ENCODE measurements at regions not wholly inside any gene's neighbourhood (a gene's known extent, or its start where the extent isn't known, plus 50 kb on each side); places are given as distances from the start of the nearest gene placed in this dataset.
"Not testable (repeated sequence)": the region's sequence is repeated elsewhere in the genome, so short reads cannot be mapped to it uniquely, and the experiment has no call there.

GRCh38 chr13:44844786-44845185 lies 144.5 kb downstream of the NUFIP1 start:
- ATAC-seq, result no peak
- peaks cover 6% of the 10 kb centered on the region for H3K27me3 Mint-ChIP-seq (ENCODE audit: low read depth)
- ChIA-PET CTCF (interaction anchor here (1.4 kb wide), 1 partner anchor 26 kb away, joined by 3 read pairs; no protein-coding TSS in a partner anchor), POLR2A (no interaction called here)
- H3K9me3 Mint-ChIP-seq (ENCODE audit: insufficient read depth), result no peaks in the 10 kb centered on the region
- H3K4me3 Mint-ChIP-seq, result no peak overlapping the region
- H3K36me3 Mint-ChIP-seq (ENCODE audit: low read depth), result no peaks in the 10 kb centered on the region
- H3K4me1 Mint-ChIP-seq (ENCODE audit: low read depth), result peaks cover 8% of the 10 kb centered on the region
- no peak overlapping the region for H3K27ac Mint-ChIP-seq
- no peak for DNase-seq

GRCh38 chr13:44843403-44843802 lies 145.9 kb downstream of the NUFIP1 start:
- no peaks in the 10 kb centered on the region for H3K36me3 Mint-ChIP-seq (ENCODE audit: low read depth)
- DNase-seq, result no peak
- H3K4me1 Mint-ChIP-seq (ENCODE audit: low read depth), result peaks cover 8% of the 10 kb centered on the region
- POLR2A ChIA-PET, result no interaction called here
- ATAC-seq, result no peak
- CTCF ChIA-PET, result no interaction called here
- H3K4me3 Mint-ChIP-seq, result no peak overlapping the region
- H3K9me3 Mint-ChIP-seq (ENCODE audit: insufficient read depth), result no peaks in the 10 kb centered on the region
- no peak overlapping the region for H3K27ac Mint-ChIP-seq
- H3K27me3 Mint-ChIP-seq (ENCODE audit: low read depth), result peaks cover 6% of the 10 kb centered on the region

GRCh38 chr13:44842158-44842557 lies 147.1 kb downstream of the NUFIP1 start:
- ATAC-seq (no peak), DNase-seq (no peak)
- CTCF ChIA-PET, result no interaction called here
- H3K27me3 Mint-ChIP-seq (ENCODE audit: low read depth), result peaks cover 6% of the 10 kb centered on the region
- H3K27ac Mint-ChIP-seq, result no peak overlapping the region
- H3K4me3 Mint-ChIP-seq, result no peak overlapping the region
- H3K4me1 Mint-ChIP-seq (ENCODE audit: low read depth), result peaks cover 8% of the 10 kb centered on the region
- POLR2A ChIA-PET, result no interaction called here
- no peaks in the 10 kb centered on the region for H3K36me3 Mint-ChIP-seq (ENCODE audit: low read depth)
- H3K9me3 Mint-ChIP-seq (ENCODE audit: insufficient read depth), result no peaks in the 10 kb centered on the region

GRCh38 chr13:44840131-44840530 lies 149.1 kb downstream of the NUFIP1 start:
- CTCF ChIA-PET, result no interaction called here
- DNase-seq (no peak), ATAC-seq (no peak)
- POLR2A ChIA-PET, result no interaction called here
- H3K36me3 Mint-ChIP-seq (ENCODE audit: low read depth), result no peaks in the 10 kb centered on the region
- no peak overlapping the region for H3K27ac Mint-ChIP-seq
- peaks cover 8% of the 10 kb centered on the region for H3K4me1 Mint-ChIP-seq (ENCODE audit: low read depth)
- no peaks in the 10 kb centered on the region for H3K9me3 Mint-ChIP-seq (ENCODE audit: insufficient read depth)
- H3K4me3 Mint-ChIP-seq, result no peak overlapping the region
- peaks cover 4% of the 10 kb centered on the region for H3K27me3 Mint-ChIP-seq (ENCODE audit: low read depth)

- Mint-ChIP-seq H3K27ac (no peak overlapping the region), H3K4me3 (no peak overlapping the region), H3K9me3 (ENCODE audit: insufficient read depth) (no peaks in the 10 kb centered on the region), H3K36me3 (ENCODE audit: low read depth) (no peaks in the 10 kb centered on the region), H3K4me1 (ENCODE audit: low read depth) (no peaks in the 10 kb centered on the region), H3K27me3 (ENCODE audit: low read depth) (peaks cover 4% of the 10 kb centered on the region)
- ChIA-PET CTCF (interaction anchor here (1.4 kb wide), 1 partner anchor 80 kb away, joined by 4 read pairs; no protein-coding TSS in a partner anchor), POLR2A (no interaction called here)
- ATAC-seq (no peak), DNase-seq (no peak)
Measured at GRCh38 chr13:44837250-44837649, 152.0 kb downstream of the NUFIP1 start.

GRCh38 chr13:44834404-44834803 lies 154.9 kb downstream of the NUFIP1 start:
- ChIA-PET CTCF (no interaction called here), POLR2A (no interaction called here)
- H3K9me3 Mint-ChIP-seq (ENCODE audit: insufficient read depth), result no peaks in the 10 kb centered on the region
- H3K27me3 Mint-ChIP-seq (ENCODE audit: low read depth), result no peaks in the 10 kb centered on the region
- no peak overlapping the region for H3K27ac Mint-ChIP-seq
- ATAC-seq (no peak), DNase-seq (no peak)
- H3K4me1 Mint-ChIP-seq (ENCODE audit: low read depth), result no peaks in the 10 kb centered on the region
- no peaks in the 10 kb centered on the region for H3K36me3 Mint-ChIP-seq (ENCODE audit: low read depth)
- no peak overlapping the region for H3K4me3 Mint-ChIP-seq

- H3K36me3 Mint-ChIP-seq (ENCODE audit: low read depth), result no peaks in the 10 kb centered on the region
- POLR2A ChIA-PET, result no interaction called here
- CTCF ChIA-PET, result no interaction called here
- no peak for DNase-seq
- H3K27me3 Mint-ChIP-seq (ENCODE audit: low read depth), result no peaks in the 10 kb centered on the region
- ATAC-seq, result no peak
- no peaks in the 10 kb centered on the region for H3K9me3 Mint-ChIP-seq (ENCODE audit: insufficient read depth)
- no peaks in the 10 kb centered on the region for H3K4me1 Mint-ChIP-seq (ENCODE audit: low read depth)
- no peak overlapping the region for H3K27ac Mint-ChIP-seq
- H3K4me3 Mint-ChIP-seq, result no peak overlapping the region
Measured at GRCh38 chr13:44833626-44834025, 155.6 kb downstream of the NUFIP1 start.

GRCh38 chr13:44833139-44833538 lies 156.1 kb downstream of the NUFIP1 start:
- ChIA-PET CTCF (no interaction called here), POLR2A (no interaction called here)
- Mint-ChIP-seq H3K27ac (no peak overlapping the region), H3K27me3 (ENCODE audit: low read depth) (no peaks in the 10 kb centered on the region), H3K9me3 (ENCODE audit: insufficient read depth) (no peaks in the 10 kb centered on the region), H3K36me3 (ENCODE audit: low read depth) (no peaks in the 10 kb centered on the region), H3K4me3 (no peak overlapping the region), H3K4me1 (ENCODE audit: low read depth) (no peaks in the 10 kb centered on the region)
- ATAC-seq (no peak), DNase-seq (no peak)

- Mint-ChIP-seq H3K27me3 (ENCODE audit: low read depth) (peaks cover 2% of the 10 kb centered on the region), H3K36me3 (ENCODE audit: low read depth) (no peaks in the 10 kb centered on the region), H3K4me1 (ENCODE audit: low read depth) (no peaks in the 10 kb centered on the region), H3K27ac (no peak overlapping the region), H3K9me3 (ENCODE audit: insufficient read depth) (no peaks in the 10 kb centered on the region), H3K4me3 (no peak overlapping the region)
- ATAC-seq (no peak), DNase-seq (no peak)
- POLR2A ChIA-PET, result no interaction called here
- CTCF ChIA-PET, result no interaction called here
Measured at GRCh38 chr13:44826591-44827350, 162.5 kb downstream of the NUFIP1 start.

GRCh38 chr13:44825953-44826352 lies 163.3 kb downstream of the NUFIP1 start:
- Mint-ChIP-seq H3K4me1 (ENCODE audit: low read depth) (no peaks in the 10 kb centered on the region), H3K36me3 (ENCODE audit: low read depth) (no peaks in the 10 kb centered on the region), H3K27ac (no peak overlapping the region), H3K27me3 (ENCODE audit: low read depth) (peaks cover 2% of the 10 kb centered on the region), H3K4me3 (no peak overlapping the region), H3K9me3 (ENCODE audit: insufficient read depth) (no peaks in the 10 kb centered on the region)
- no peak for DNase-seq
- POLR2A ChIA-PET, result no interaction called here
- CTCF ChIA-PET, result no interaction called here
- no peak for ATAC-seq

GRCh38 chr13:44823555-44823954 lies 165.7 kb downstream of the NUFIP1 start:
- H3K27ac Mint-ChIP-seq; CTCF ChIA-PET; H3K4me1 Mint-ChIP-seq (ENCODE audit: low read depth); H3K27me3 Mint-ChIP-seq (ENCODE audit: low read depth); ATAC-seq; POLR2A ChIA-PET; H3K4me3 Mint-ChIP-seq; H3K9me3 Mint-ChIP-seq (ENCODE audit: insufficient read depth); DNase-seq; H3K36me3 Mint-ChIP-seq (ENCODE audit: low read depth): not testable (repeated sequence)

GRCh38 chr13:44822291-44822690 lies 167.0 kb downstream of the NUFIP1 start:
- Mint-ChIP-seq H3K9me3 (ENCODE audit: insufficient read depth) (no peaks in the 10 kb centered on the region), H3K27me3 (ENCODE audit: low read depth) (peaks cover 2% of the 10 kb centered on the region), H3K27ac (no peak overlapping the region), H3K36me3 (ENCODE audit: low read depth) (no peaks in the 10 kb centered on the region), H3K4me1 (ENCODE audit: low read depth) (no peaks in the 10 kb centered on the region), H3K4me3 (no peak overlapping the region)
- ChIA-PET CTCF (no interaction called here), POLR2A (no interaction called here)
- ATAC-seq (no peak), DNase-seq (no peak)

GRCh38 chr13:44819772-44820171 lies 169.5 kb downstream of the NUFIP1 start:
- H3K27ac Mint-ChIP-seq, result no peak overlapping the region
- ChIA-PET CTCF (interaction anchor here (1.5 kb wide), 1 partner anchor 25 kb away, joined by 3 read pairs; no protein-coding TSS in a partner anchor), POLR2A (no interaction called here)
- no peaks in the 10 kb centered on the region for H3K36me3 Mint-ChIP-seq (ENCODE audit: low read depth)
- DNase-seq (no peak), ATAC-seq (no peak)
- peaks cover under 1% of the 10 kb centered on the region for H3K27me3 Mint-ChIP-seq (ENCODE audit: low read depth)
- H3K4me1 Mint-ChIP-seq (ENCODE audit: low read depth), result no peaks in the 10 kb centered on the region
- no peak overlapping the region for H3K4me3 Mint-ChIP-seq
- no peaks in the 10 kb centered on the region for H3K9me3 Mint-ChIP-seq (ENCODE audit: insufficient read depth)
